Epithelial cell of proximal tubule (primary cell): ENCODE measurements at regions not wholly inside any gene's neighbourhood (a gene's known extent, or its start where the extent isn't known, plus 50 kb on each side); places are given as distances from the start of the nearest gene placed in this dataset.

Experiments
- DNase-seq: peaks from one replicate; pipeline ENCODE4 v3.0.0-alpha.2; 2011; ENCODE audit warnings: low read depth
- H3K4me3 ChIP-seq: 2 replicates; pipeline ENCODE4 v1.5.1; 2011; ENCODE audit warnings: low read depth, mild to moderate bottlenecking, low read length
- TF ChIP-seq, protein P1 (sequence below): conservative IDR thresholded peaks from 2 replicates; pipeline ENCODE4 v1.5.1; 2012; ENCODE audit warnings: low read depth, mild to moderate bottlenecking, low read length

DNA sequence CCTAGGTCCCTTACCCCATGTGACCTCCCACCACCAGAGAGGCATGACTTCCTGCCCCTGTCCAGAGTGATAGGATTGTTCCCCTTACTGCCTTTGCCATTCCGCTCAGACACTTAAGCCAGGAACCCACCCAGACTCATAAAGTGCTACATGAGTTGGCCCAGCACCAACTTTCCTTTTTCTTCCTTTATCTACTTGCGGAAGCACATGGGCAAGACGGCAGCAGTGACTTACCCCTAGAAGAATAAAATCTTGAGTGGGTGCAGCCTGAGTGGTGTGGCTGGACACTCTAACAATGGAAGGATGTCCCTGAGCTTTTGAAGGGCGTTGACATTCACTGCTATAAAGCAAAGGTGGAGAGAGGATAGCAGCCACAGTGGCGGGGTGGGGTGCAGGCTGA is 100.1 kb downstream of the MAB21L3 start:
- TF ChIP-seq, protein P1, sequence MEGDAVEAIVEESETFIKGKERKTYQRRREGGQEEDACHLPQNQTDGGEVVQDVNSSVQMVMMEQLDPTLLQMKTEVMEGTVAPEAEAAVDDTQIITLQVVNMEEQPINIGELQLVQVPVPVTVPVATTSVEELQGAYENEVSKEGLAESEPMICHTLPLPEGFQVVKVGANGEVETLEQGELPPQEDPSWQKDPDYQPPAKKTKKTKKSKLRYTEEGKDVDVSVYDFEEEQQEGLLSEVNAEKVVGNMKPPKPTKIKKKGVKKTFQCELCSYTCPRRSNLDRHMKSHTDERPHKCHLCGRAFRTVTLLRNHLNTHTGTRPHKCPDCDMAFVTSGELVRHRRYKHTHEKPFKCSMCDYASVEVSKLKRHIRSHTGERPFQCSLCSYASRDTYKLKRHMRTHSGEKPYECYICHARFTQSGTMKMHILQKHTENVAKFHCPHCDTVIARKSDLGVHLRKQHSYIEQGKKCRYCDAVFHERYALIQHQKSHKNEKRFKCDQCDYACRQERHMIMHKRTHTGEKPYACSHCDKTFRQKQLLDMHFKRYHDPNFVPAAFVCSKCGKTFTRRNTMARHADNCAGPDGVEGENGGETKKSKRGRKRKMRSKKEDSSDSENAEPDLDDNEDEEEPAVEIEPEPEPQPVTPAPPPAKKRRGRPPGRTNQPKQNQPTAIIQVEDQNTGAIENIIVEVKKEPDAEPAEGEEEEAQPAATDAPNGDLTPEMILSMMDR: no peak
- no peak overlapping the region for H3K4me3 ChIP-seq
- no peak for DNase-seq

DNA sequence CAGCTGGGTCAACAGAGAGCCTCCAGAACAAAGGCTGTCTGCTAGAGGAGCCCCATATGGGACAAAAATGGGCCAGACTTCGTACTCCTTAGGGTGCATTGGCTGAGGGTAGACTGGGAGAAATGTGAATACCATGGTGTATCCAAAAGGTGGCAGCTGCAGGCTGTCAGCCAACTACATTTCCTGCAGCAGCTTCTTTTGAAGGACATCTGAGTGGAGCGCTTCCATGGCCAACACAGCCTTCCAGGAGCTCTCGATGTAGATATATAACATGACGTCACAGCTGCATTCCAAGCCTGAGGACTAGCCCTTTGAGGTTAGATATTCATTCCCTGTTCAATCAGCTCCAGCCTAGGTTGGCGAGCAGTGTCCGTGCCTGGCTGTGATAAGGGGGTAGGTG is 107.7 kb downstream of the MAB21L3 start:
- TF ChIP-seq, protein P1: peak; percentile 11
- no peak for DNase-seq
- no peak overlapping the region for H3K4me3 ChIP-seq

GRCh38 chr1:116219651-116220434 is 108.6 kb downstream of the MAB21L3 start:
- TF ChIP-seq, protein P1: no peak
- no peak overlapping the region for H3K4me3 ChIP-seq
- no peak for DNase-seq

DNA sequence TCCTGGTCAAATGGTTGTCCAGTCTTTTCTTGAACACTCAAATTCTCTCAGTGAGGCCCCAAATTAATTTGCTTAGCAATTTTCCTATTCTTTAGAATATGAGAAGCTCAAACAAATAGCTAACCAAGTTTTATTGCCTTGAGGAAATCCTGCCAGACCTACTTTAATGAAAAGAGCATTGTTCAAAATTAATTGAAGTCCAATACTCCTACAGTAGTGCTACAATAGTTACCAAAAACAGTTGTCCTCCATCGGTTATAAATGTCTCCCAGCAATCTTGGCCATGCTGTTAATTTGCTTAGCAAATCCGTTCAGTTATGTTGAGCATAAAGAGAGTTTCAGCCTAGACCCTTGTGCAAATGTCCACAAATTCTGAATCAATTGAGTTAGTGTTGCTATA is 112.9 kb downstream of the MAB21L3 start:
- TF ChIP-seq, protein P1: no peak
- no peak for DNase-seq
- H3K4me3 ChIP-seq: no peak overlapping the region

DNA sequence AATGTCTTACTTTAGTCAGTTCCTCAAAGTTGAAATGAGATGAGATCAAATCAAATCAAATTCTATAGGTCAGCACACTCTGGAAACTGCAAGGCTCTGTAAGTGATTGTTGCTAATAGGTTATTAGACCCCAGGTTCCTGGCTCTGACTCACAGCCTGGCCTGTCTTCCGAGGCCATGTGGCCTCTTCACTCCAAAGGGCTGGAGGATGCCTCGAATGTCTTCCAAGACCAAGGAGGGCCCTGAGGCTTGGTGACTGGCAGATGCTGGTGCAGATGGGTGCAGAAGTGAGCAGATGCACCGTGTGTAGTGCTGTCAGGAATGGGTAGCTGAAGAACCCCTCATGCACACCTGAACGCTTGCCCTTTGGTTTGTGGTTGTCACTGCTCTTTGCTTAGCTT is 113.4 kb downstream of the MAB21L3 start:
- DNase-seq: no peak
- H3K4me3 ChIP-seq: no peak overlapping the region
- TF ChIP-seq, protein P1: no peak

DNA sequence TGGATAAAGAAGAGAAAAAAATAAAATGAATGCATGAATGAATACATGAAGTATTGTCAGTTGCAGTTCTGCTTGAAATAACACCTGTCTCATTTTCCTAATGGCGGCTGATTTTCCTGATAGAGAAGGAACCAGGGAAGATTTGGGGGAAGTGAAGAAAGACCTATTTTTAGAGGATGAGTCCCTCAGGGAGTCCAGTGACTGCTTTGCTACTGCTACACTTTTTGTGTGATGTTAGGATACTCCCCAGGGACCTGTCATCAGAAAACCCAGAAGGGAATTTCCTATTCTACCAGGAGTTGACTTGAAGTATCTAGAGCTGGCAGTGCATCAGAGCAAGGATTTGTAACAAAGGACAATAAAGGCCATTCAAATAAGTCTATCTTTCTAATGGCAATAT is 114.8 kb downstream of the MAB21L3 start:
- DNase-seq: no peak
- H3K4me3 ChIP-seq: no peak overlapping the region
- TF ChIP-seq, protein P1: no peak

DNA sequence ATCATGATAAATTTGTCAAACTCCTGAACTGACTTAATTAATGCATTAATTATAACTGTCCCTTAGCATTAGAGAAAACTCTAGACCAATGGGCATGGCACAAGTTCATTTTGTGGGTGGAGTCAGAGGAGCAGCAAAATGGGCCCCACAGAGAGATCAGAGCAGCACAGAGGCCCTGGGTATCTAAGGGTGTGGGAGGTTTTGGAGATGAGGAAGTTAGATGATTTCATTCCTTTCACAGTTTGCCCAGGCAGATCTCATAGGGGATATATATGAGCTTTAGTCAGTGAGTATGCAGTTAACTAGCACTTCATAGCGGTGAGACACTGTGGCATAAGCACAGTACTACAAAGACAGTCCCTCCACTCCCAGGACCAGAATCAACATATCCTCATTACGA is 117.3 kb downstream of the MAB21L3 start:
- DNase-seq: no peak
- no peak overlapping the region for H3K4me3 ChIP-seq
- TF ChIP-seq, protein P1: no peak
